GM12874 (cell line): ENCODE measurements at regions not wholly inside any gene's neighbourhood (a gene's known extent, or its start where the extent isn't known, plus 50 kb on each side); places are given as distances from the start of the nearest gene placed in this dataset.

Source experiments
- CTCF ChIP-seq: IDR thresholded peaks from 2 replicates; pipeline ENCODE4 v1.5.1; 2011; ENCODE audit warnings: low read depth, mild to moderate bottlenecking, control low read depth, low read length, moderate library complexity; ENCODE audit not compliant: insufficient read depth

- TF ChIP-seq CTCF = no peak
Observed at GRCh38 chr10:45058580-45058979, 57.9 kb downstream of the ZNF22 start.

DNA sequence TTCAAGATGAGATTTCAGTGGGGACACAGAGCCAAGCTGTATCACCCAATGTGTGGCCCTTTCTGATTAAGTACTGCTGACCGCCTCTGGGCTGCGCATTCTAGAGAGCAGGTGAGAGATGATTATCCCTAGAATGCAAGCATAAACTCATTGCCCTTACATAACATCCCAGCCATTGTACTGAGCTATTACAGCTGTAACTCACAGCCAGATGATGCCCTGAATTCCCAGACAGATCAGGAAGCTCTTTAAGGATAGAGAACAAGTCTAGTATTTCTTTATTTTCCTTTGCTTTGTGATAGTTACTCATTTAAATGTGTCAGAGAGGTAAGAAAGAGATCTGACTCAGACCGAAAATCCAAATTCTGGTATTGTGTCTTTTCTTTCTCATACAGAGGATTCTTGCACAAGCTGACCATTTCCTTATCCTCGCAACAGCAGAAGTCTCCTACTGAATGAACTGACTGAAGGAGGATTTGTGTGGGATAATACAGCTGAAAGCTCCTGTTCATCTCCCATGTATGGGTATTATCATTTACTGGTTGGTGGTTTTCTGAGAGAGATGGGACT, 58.4 kb downstream of the ZNF22 start:
- no peak for TF ChIP-seq CTCF

GRCh38 chr10:45059632-45060031, 58.9 kb downstream of the ZNF22 start:
- no peak for TF ChIP-seq CTCF

DNA sequence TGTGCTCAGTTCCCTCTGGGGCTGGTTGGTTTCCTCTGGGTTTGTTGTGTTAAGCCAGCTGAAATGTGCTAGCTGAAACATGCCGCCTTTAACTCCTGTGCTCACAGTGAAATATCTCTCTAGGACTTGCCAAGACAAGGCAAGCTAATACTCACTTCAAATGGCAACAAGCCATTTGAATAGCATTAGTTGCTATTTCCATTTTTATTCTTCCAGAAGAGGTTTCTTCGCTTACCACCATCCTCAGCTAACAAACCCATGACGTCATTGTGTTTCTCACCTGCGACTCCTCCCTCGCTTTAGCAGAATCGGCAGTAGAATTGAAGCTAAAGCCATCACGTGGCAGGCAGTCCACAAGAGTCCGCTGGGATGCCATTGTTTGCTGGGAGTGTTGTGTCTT, 61.3 kb downstream of the ZNF22 start:
- TF ChIP-seq CTCF = no peak

- no peak for TF ChIP-seq CTCF
Observed at GRCh38 chr10:45063591-45064231, 63.0 kb downstream of the ZNF22 start.

DNA sequence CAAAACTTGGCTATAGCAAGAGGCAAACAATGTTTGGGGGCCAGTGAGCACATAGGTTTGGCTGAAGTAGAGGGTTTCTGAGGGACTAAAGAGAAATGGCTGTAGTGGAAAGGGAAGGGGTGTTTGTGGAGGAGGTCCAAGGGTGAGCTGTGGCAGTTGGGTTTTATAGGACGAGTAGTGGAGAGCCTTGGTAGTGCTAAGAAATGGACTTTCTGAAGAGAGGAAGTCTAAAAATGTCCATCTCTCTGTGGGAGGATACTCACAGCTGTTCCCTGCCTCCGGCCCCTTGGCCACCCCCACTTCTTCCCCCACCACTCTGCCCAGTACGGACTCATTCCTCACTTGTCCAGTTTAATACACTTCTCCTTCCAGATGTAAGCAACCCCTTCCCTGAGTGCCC, 64.3 kb downstream of the ZNF22 start:
- TF ChIP-seq CTCF = no peak

DNA sequence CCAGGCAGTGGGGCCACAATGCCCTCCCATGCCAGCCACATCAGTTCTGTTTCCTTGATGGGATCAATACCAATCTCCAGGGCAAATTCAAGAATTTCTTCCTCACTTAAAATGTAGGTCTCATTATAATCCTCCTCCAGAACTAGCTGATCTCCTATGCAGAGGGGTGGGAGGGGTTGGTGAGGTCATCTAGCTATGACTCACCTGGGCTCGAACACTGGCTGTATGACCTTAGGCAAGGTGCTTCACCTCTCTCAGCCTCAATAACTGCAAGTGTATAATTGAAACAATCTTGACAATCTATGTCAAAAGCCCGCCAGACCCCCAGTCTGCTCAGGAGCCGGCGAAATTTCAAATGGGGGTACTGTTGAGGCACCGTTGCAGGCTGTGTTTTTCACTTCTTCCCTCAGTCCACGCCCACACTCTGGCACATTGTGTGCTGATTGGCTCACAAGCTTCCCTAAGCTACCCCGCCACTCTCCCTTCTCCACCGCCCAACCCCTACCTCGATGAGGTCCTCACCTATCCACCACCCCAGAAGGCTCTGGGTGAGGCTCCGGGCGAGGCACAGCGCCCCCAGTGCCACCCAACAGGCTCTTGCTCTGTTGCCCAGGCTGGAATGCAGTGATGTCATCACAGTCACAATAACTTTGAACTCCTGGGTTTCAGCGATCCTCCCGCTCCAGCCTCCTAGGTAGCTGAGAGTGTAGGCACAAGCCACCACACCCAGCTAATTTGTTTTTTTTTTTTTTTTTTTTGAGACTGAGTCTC, 70.5 kb downstream of the ZNF22 start:
- TF ChIP-seq CTCF = no peak
